RWPE2 (cell line): ENCODE measurements at regions not wholly inside any gene's neighbourhood (a gene's known extent, or its start where the extent isn't known, plus 50 kb on each side); places are given as distances from the start of the nearest gene placed in this dataset.
"Not testable (repeated sequence)": the region's sequence is repeated elsewhere in the genome, so short reads cannot be mapped to it uniquely, and the experiment has no call there.

Experiments used
- ATAC-seq: fragments of 200-7000 bp; cut with Tn5 transposase; 3 replicates; pipeline ENCODE4 v1.9.1; 2021; ENCODE audit warnings: low read depth
- DNase-seq: peaks from one replicate; pipeline ENCODE4 v3.0.0-alpha.2; 2020; ENCODE audit warnings: low spot score
- H3K27ac ChIP-seq: fragments of 450-650 bp; 2 replicates; pipeline ENCODE4 v1.5.1; 2017; ENCODE audit warnings: mild to moderate bottlenecking; ENCODE audit not compliant: poor library complexity, severe bottlenecking
- H3K27me3 ChIP-seq: fragments of 250-450 bp; sonication (Bioruptor Pico); 2 replicates; pipeline ENCODE4 v1.5.1; 2021; ENCODE audit warnings: mild to moderate bottlenecking, moderate library complexity; ENCODE audit not compliant: insufficient read depth, poor library complexity, severe bottlenecking
- H3K36me3 ChIP-seq: fragments of 250-450 bp; sonication (Bioruptor Pico); 2 replicates; pipeline ENCODE4 v1.5.1; 2020; ENCODE audit warnings: low read depth, mild to moderate bottlenecking, moderate library complexity
- H3K4me1 ChIP-seq: fragments of 250-450 bp; sonication (Bioruptor Pico); 2 replicates; pipeline ENCODE4 v1.5.1; 2021; ENCODE audit warnings: mild to moderate bottlenecking, moderate library complexity; ENCODE audit not compliant: insufficient read depth, poor library complexity, severe bottlenecking
- H3K4me3 ChIP-seq: fragments of 250-450 bp; sonication (Bioruptor Pico); 2 replicates; pipeline ENCODE4 v1.5.1; 2021; ENCODE audit warnings: mild to moderate bottlenecking, moderate library complexity; ENCODE audit not compliant: severe bottlenecking
- H3K9me3 ChIP-seq: fragments of 250-450 bp; sonication (Bioruptor Pico); 2 replicates; pipeline ENCODE4 v1.5.1; 2021; ENCODE audit warnings: mild to moderate bottlenecking, moderate library complexity; ENCODE audit not compliant: severe bottlenecking
- TF ChIP-seq, protein P1 (sequence below): fragments of 450-650 bp; IDR thresholded peaks from one replicate; pipeline ENCODE4 v1.5.1; 2017; ENCODE audit warnings: mild to moderate bottlenecking, moderate library complexity; ENCODE audit not compliant: poor library complexity, severe bottlenecking

DNA sequence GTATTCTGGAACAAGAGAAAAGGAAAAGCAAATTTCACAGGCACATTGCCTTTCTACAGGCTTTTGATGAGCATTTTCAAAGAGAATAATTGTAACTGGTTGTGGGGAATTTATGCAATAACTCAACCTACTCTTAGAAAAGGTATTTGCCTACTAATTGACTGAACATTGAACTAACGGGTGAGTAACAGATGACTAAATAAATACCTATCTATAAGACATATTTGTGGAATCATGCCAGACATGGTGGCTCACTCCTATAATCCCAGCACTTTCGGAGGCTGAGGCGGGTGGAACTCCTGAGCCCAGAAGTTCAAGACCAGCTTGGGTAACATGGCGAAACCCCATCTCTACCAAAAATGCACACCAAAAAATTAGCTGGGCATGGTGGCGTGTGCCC, 367.7 kb downstream of the CGGBP1 start:
- H3K4me3 ChIP-seq: no peak overlapping the region
- H3K27ac ChIP-seq: peak overlapping the region; percentile 33
- TF ChIP-seq, protein P1, sequence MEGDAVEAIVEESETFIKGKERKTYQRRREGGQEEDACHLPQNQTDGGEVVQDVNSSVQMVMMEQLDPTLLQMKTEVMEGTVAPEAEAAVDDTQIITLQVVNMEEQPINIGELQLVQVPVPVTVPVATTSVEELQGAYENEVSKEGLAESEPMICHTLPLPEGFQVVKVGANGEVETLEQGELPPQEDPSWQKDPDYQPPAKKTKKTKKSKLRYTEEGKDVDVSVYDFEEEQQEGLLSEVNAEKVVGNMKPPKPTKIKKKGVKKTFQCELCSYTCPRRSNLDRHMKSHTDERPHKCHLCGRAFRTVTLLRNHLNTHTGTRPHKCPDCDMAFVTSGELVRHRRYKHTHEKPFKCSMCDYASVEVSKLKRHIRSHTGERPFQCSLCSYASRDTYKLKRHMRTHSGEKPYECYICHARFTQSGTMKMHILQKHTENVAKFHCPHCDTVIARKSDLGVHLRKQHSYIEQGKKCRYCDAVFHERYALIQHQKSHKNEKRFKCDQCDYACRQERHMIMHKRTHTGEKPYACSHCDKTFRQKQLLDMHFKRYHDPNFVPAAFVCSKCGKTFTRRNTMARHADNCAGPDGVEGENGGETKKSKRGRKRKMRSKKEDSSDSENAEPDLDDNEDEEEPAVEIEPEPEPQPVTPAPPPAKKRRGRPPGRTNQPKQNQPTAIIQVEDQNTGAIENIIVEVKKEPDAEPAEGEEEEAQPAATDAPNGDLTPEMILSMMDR: no peak
- no peaks in the 10 kb centered on the region for H3K27me3 ChIP-seq
- H3K4me1 ChIP-seq: peaks cover 6% of the 10 kb centered on the region
- H3K36me3 ChIP-seq: no peaks in the 10 kb centered on the region
- DNase-seq (no peak), ATAC-seq (peak; percentile 92)
- H3K9me3 ChIP-seq: no peaks in the 10 kb centered on the region

DNA sequence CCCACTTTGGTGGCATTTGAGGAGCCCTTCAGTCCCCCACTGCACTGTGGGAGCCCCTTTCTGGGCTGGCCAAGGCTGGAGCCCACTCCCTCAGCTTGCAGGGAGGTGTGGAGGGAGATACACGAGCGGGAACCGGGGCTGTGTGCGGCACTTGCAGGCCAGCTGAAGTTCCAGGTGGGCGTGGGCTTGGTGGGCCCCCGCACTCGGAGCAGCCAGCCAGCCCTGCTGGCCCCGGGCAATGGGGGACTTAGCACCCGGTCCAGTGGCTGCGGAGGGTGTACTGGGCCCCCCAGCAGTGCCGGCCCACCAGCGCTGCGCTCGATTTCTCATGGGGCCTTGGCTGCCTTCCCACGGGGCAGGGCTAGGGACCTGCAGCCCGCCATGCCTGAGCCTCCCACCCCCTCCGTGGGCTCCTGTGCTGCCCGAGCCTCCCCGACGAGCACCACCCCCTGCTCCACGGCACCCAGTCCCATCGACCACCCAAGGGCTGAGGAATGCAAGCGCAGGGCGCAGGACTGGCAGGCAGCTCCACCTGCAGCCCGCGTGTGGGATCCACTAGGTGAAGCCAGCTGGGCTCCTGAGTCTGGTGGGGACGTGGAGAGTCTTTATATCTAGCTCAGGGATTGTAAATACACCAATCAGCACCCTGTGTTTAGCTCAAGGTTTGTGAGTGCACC, 379.7 kb downstream of the CGGBP1 start:
- not testable (repeated sequence) for H3K27ac ChIP-seq, H3K4me3 ChIP-seq, H3K4me1 ChIP-seq, ATAC-seq, H3K9me3 ChIP-seq, H3K27me3 ChIP-seq, DNase-seq, H3K36me3 ChIP-seq

DNA sequence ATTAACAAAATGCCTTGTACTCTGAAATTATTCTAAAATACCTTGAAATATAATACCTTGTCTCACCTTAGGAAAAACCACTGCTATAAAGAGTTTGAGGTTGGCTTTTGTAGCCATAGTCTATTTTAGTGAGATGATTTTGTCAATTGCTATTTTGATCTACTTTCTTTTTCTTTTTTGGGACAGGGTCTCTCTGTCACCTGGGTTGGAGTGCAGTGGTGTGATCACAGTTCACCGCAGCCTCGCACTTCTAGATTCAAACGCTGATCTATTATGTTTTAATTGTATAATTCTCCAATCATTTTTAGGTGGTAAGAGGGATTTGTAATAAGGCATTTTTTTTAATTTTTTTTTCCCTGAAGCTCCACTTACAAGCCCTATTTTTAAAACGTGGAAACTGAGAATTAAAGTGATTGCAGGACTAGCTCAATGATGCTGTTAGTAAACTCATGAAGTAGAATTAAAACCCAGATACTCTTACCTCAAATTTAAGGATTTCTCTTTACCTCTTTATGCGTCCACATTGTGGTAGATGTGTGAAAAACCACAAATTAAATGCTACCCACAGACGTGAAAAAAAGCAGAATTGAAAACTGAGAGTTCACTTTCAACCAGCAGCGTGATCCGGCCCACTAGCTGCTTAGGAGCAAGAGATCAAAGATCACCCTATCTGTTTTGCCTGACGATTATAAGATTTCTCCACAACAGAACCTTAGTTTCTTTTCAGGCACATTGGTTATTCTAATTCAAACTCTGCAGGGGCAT, 384.2 kb downstream of the CGGBP1 start:
- Histone ChIP-seq H3K4me1 (no peaks in the 10 kb centered on the region), H3K4me3 (no peak overlapping the region), H3K27ac (no peak overlapping the region), H3K36me3 (no peaks in the 10 kb centered on the region), H3K9me3 (no peaks in the 10 kb centered on the region), H3K27me3 (no peaks in the 10 kb centered on the region)
- TF ChIP-seq, protein P1: no peak
- DNase-seq: no peak
- ATAC-seq: no peak

DNA sequence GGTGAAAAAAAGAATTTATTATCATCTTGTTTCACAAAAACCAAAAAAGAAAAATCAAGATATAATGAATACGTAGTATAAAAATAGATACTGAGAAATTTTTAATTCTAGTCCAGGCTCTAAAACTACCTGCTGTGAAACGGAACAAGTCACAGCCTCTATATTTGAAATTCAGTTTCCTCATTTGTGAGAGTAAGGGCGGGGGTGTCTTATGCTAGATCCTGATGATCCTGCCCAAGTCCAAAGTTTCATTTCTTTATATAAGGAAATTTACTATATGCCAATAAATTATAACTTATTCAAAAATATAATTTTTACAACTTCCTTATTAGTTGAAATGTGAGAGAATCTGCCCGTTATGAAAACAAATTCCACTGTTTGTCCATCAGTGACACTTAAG, 385.7 kb downstream of the CGGBP1 start:
- Histone ChIP-seq H3K27me3 (no peaks in the 10 kb centered on the region), H3K9me3 (no peaks in the 10 kb centered on the region), H3K36me3 (no peaks in the 10 kb centered on the region), H3K4me3 (no peak overlapping the region), H3K27ac (no peak overlapping the region), H3K4me1 (no peaks in the 10 kb centered on the region)
- DNase-seq (no peak), ATAC-seq (no peak)
- TF ChIP-seq, protein P1: no peak

DNA sequence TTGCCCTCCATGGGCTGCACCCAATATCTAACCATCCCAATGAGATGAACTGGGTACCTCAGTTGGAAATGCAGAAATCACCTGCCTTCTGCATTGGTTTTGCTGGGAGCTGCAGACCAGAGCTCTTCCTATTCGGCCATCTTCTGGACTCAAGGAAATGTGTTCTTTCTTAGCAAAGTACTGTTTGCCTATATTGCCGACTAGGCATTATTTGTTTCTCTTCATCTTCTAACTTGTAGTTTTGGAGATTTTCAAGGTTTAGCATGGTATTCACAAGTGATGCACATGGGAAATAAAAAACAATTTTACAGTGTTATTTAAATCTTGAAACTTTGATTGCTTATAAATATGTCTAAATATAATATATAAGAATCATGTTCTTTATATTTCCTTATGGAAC, 377.8 kb upstream of the POU1F1 start:
- Histone ChIP-seq H3K36me3 (no peaks in the 10 kb centered on the region), H3K27me3 (peaks cover 4% of the 10 kb centered on the region), H3K27ac (no peak overlapping the region), H3K4me1 (no peaks in the 10 kb centered on the region), H3K4me3 (no peak overlapping the region), H3K9me3 (no peaks in the 10 kb centered on the region)
- ATAC-seq (no peak), DNase-seq (no peak)
- TF ChIP-seq, protein P1: no peak

DNA sequence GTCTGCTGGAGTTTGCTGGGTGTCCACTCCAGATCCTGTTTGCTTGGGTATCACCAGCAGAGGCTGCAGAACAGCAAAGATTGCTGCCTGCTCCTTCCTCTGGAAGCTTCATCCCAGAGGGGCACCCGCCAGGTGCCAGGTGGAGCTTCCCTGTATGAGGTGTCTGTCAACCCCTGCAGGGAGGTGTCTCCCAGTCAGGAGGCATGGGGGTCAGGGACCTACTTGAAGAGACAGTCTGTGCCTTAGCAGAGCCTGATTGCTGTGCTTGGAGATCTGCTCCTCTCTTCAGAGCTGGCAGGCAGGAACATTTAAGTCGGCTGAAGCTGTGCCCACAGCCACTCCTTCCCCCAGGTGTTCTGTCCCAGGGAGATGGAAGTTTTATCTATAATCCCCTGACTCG, 376.8 kb upstream of the POU1F1 start:
- H3K27me3 ChIP-seq, H3K36me3 ChIP-seq: not testable (repeated sequence)

More for the DNA sequence above, 376.8 kb upstream of the POU1F1 start:
- H3K4me3 ChIP-seq, H3K4me1 ChIP-seq, H3K9me3 ChIP-seq, DNase-seq, ATAC-seq, H3K27ac ChIP-seq: not testable (repeated sequence)
